GM12873 (cell line): ENCODE measurements at regions not wholly inside any gene's neighbourhood (a gene's known extent, or its start where the extent isn't known, plus 50 kb on each side); places are given as distances from the start of the nearest gene placed in this dataset.

Experiments used
- CTCF ChIP-seq: IDR thresholded peaks from 2 replicates; pipeline ENCODE4 v1.5.1; 2012; ENCODE audit warnings: low read depth, mild to moderate bottlenecking, moderate library complexity, low read length, control low read depth; ENCODE audit not compliant: insufficient read depth; ENCODE audit errors: missing control alignments

GRCh38 chr7:54091322-54091721 is 450.9 kb upstream of the VSTM2A start:
- TF ChIP-seq CTCF = no peak

- TF ChIP-seq CTCF = no peak
Observed at GRCh38 chr7:54097886-54098285, 444.3 kb upstream of the VSTM2A start.

- TF ChIP-seq CTCF = no peak
Observed at GRCh38 chr7:54109501-54109900, 432.7 kb upstream of the VSTM2A start.

- no peak for TF ChIP-seq CTCF
Observed at GRCh38 chr7:54111814-54112511, 430.2 kb upstream of the VSTM2A start.

GRCh38 chr7:54112567-54112966 is 429.6 kb upstream of the VSTM2A start:
- no peak for TF ChIP-seq CTCF

- no peak for TF ChIP-seq CTCF
Observed at GRCh38 chr7:54115028-54115763, 427.0 kb upstream of the VSTM2A start.

- no peak for TF ChIP-seq CTCF
Observed at GRCh38 chr7:54116956-54117355, 425.2 kb upstream of the VSTM2A start.
